Caki2 (cell line): ENCODE measurements at regions not wholly inside any gene's neighbourhood (a gene's known extent, or its start where the extent isn't known, plus 50 kb on each side); places are given as distances from the start of the nearest gene placed in this dataset.

Experiments used
- DNase-seq: peaks from one replicate; pipeline ENCODE4 v3.0.0-alpha.2; 2015; ENCODE audit warnings: low read depth
- in situ Hi-C: cut with HindIII; loops from 2 replicates; pipeline ENCODE4 v1.10.0; 2016; ENCODE audit warnings: low sequenced_read_pairs, low pct_unique_long_range_greater_than_20kb, mixed read lengths

GRCh38 chr9:106738109-106738508 is 124.9 kb upstream of the ZNF462 start:
- no peak for DNase-seq
- in situ Hi-C loops: no loop called here

GRCh38 chr9:106745457-106745856 is 117.5 kb upstream of the ZNF462 start:
- in situ Hi-C loops: no loop called here
- DNase-seq: no peak

GRCh38 chr9:106745876-106746275 is 117.1 kb upstream of the ZNF462 start:
- no peak for DNase-seq
- in situ Hi-C loops: no loop called here

- DNase-seq: no peak
- in situ Hi-C loops: no loop called here
Measured at GRCh38 chr9:106751681-106752080, 111.3 kb upstream of the ZNF462 start.

GRCh38 chr9:106752581-106752980 is 110.4 kb upstream of the ZNF462 start:
- in situ Hi-C loops: no loop called here
- DNase-seq: peak; percentile 7

- in situ Hi-C loops: no loop called here
- DNase-seq: no peak
Measured at GRCh38 chr9:106753155-106753671, 109.8 kb upstream of the ZNF462 start.

DNA sequence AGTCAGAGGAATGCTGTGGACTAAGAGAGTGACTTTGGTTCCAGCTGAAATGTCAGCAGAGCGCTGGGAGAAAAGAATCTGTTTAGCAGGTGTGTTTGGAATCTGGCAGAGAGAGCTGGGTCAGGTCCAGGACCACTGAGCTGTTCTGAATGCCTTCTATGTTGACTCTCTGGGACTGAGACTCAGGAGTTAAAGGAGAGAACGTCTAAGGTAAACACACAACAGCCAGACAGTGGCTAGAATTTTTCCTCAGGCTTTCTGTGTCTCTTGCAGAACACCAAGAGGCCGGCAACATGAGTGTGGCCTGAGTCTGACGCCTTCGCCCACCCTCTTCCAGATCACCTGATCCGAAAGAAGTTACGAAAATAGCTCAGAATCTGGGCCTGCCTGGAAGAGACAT is 107.2 kb upstream of the ZNF462 start:
- in situ Hi-C loops: no loop called here
- DNase-seq: no peak

DNA sequence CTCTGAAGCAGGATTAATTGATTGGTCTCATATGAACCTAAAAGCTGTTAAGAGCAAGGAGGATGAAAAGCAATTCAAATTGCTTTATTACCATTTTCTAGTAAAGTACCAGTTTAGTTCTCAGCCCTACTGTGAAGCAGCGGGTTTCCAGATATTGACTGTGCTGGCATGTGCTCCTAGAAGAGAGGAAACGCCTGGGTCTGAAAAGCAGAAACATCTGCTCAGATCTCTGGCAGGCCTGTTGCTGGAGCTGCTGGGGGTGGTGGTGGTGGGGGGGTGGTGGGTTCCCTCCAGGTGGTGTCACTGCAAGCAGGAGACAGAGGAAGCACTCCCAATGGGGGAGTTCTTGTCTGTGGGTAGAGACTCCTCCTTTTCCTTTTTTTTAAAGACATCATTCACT is 105.5 kb upstream of the ZNF462 start:
- in situ Hi-C loops: no loop called here
- DNase-seq: no peak

DNA sequence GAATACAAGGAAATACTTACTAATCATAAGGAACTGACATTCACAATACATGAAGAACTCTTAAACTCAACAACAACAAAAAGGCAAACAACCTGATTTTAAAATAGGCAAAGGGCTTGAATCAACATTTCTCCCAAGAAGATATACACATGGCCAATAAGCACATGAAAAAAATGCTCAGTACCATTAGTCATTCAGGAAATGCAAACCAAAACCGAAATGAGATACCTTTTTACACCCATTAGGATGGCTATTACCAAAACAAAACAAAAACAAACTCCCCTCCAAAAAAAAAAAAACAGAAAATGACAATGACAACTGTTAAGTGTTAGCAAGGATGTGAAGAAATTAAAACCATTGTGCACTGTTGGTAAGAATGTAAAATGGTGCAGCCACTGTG is 104.1 kb upstream of the ZNF462 start:
- in situ Hi-C loops: no loop called here
- DNase-seq: no peak

- in situ Hi-C loops: no loop called here
- DNase-seq: no peak
Measured at GRCh38 chr9:106761493-106761892, 101.5 kb upstream of the ZNF462 start.

- in situ Hi-C loops: no loop called here
- no peak for DNase-seq
Measured at GRCh38 chr9:106766616-106767015, 96.3 kb upstream of the ZNF462 start.

DNA sequence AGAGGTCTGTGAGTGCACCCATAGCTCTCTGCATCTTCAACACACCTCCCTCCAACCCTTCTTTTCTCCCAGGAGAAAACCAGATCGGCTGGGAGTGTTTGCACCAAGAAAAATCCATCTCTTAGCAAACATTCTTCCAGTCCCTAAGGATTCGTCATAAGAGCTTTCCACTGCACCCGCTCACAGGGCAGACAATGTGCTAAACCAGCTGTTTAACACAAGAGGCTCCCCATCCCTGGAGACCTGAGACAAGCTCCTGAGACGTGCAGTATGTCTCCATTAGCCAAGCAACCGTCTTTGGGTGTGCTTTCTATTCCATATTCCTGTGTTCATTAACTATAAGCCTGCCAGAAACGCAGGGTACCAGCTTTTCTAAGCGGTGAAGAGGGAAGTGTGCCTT is 93.6 kb upstream of the ZNF462 start:
- in situ Hi-C loops: no loop called here
- DNase-seq: no peak

GRCh38 chr9:106771608-106772007 is 91.4 kb upstream of the ZNF462 start:
- in situ Hi-C loops: no loop called here
- no peak for DNase-seq

DNA sequence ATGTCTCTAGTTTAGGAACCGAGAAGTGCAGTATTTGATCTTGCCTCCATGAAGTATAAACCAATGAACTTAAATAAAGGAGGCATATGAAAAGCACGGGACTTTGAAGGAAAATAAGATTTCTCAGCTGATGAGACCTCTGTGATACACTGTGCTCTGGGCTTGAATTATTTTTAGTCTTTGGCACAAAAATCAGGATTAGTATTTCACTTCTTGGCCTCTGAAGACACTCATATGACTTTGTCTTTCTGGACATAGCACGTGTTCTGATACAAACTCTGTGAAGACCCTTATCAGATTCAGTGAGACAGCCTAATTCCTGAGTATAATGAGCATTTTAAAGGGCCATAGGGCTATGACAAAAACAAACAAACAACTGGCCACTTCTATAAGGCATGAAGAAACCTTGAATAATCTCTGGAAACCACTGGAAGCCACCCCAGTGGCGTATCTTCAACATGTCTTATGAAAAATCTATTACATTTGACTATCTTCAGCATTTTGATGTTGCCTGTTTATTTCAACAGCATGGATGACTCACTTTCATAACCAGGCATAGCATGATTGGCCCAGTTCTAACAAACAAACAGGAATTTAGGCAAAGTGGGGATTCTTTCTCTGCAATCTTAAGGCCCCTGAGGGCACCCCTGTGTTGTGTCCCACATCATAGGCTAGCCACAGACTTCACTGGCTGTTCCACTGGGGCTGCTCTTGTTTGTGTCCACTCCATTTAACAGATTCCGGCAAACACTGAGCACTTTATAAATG is 90.3 kb upstream of the ZNF462 start:
- DNase-seq: no peak
- in situ Hi-C loops: no loop called here

GRCh38 chr9:106773750-106774149 is 89.2 kb upstream of the ZNF462 start:
- in situ Hi-C loops: no loop called here
- no peak for DNase-seq

DNA sequence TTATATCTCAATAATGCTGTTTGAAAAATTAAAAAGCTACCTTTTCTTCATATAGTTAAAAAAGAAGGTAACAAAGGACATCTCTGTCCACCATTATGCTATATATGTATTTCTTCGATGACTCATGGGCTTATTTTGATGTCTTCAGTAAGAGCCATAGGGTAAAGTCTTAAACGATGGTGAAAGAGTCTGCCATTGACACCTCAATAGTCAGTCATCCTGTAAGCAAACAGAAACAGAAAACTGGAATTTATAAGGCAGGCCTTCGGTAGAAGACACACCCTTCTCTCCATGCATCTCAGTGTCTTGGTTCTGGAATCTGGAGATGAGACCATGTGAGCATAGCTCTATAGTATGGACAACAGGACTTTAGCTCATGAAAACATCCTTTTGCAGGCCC is 87.0 kb upstream of the ZNF462 start:
- in situ Hi-C loops: no loop called here
- no peak for DNase-seq

DNA sequence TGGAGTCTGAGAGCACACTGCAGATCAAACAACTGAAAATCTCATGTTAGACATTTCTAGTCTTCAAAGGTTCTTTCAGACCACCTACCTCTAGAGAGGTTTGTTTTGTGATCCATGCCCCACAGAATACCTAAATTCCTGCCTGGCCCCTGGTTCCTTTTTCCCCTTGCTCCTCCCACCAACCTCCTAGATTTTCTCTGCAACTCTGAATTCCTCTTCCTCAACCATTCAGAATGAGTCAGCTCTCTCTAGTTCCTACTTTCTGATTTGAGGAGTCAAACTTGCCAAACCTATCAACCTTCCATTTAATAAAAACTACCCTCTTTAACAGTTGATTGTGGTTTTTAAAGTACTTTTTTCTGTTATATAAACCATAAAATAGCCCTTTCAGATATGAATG is 83.2 kb upstream of the ZNF462 start:
- in situ Hi-C loops: no loop called here
- no peak for DNase-seq

DNA sequence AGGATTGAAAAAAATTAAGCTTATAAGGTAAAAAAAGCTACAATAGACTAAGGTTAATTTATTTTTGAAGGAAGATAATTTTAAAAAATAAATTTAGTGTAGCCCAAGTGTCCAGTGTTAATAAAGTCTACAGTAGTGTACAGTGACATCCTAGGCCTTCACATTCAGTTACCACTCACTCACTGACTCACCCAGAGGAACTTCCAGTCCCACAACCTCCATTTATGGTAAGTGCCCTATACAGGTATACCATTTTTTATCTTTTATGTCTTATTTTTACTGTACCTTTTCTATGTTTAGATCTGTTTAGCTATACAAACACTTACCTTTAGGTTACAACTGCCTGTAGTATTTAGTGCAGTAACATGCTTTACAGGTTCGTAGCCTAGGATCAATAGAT is 79.8 kb upstream of the ZNF462 start:
- no peak for DNase-seq
- in situ Hi-C loops: no loop called here

DNA sequence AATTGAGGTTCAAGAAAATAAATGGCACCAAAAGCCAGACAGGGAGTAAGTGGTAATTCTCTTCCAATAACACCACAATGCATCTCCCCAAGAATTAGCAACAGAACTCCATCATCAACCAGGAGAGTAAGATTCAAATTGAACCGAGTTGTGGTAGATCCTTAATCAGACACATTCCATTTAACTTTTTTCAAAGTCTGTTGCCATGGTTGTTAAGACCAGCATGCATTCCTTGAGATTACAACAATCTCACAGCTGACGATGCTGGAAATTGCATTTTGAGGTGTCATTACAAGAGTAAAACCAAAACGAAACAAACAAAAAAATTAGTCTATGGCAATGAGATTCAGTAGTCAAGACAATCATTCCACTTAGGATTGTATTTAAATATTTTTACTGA is 78.9 kb upstream of the ZNF462 start:
- in situ Hi-C loops: no loop called here
- no peak for DNase-seq

GRCh38 chr9:106785200-106785599 is 77.8 kb upstream of the ZNF462 start:
- in situ Hi-C loops: no loop called here
- no peak for DNase-seq
